ENCODE measurements at regions not wholly inside any gene's neighbourhood (a gene's known extent, or its start where the extent isn't known, plus 50 kb on each side); places are given as distances from the start of the nearest gene placed in this dataset.

DNA sequence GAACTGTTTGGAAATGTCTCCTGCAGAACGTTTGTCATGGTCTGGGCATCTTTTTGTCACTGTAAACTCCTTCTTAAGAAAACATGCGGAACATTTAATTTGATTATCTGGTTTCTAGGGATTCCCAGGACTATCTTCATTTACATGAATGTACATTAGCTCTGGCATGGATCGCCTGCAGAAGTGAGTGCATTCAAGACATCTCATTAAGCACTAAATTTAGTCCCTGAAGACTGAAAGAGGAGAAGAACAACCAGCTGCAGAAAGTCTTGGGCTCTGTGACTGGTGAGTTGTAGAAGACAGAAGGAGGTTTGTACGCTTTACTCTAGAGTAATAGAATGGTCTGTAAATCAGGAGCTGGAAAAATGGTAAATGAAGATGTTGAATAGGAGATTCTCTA lies 540.7 kb downstream of the BCKDHB start:
- TF ChIP-seq, protein P1, sequence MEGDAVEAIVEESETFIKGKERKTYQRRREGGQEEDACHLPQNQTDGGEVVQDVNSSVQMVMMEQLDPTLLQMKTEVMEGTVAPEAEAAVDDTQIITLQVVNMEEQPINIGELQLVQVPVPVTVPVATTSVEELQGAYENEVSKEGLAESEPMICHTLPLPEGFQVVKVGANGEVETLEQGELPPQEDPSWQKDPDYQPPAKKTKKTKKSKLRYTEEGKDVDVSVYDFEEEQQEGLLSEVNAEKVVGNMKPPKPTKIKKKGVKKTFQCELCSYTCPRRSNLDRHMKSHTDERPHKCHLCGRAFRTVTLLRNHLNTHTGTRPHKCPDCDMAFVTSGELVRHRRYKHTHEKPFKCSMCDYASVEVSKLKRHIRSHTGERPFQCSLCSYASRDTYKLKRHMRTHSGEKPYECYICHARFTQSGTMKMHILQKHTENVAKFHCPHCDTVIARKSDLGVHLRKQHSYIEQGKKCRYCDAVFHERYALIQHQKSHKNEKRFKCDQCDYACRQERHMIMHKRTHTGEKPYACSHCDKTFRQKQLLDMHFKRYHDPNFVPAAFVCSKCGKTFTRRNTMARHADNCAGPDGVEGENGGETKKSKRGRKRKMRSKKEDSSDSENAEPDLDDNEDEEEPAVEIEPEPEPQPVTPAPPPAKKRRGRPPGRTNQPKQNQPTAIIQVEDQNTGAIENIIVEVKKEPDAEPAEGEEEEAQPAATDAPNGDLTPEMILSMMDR (conservative IDR thresholded peaks at IDR 0.05), result no peak
- no peak for TF ChIP-seq ZFX (IDR thresholded peaks at IDR 0.05)
